ENCODE measurements at regions not wholly inside any gene's neighbourhood (a gene's known extent, or its start where the extent isn't known, plus 50 kb on each side); places are given as distances from the start of the nearest gene placed in this dataset.

GRCh38 chr6:26249707-26249956 lies 115.4 kb upstream of the BTN3A2 start:
- FAIRE-seq = no peak
- Histone ChIP-seq H3K4me2 (peak overlapping the region; percentile 57), H3K4me1 (no peaks in the 10 kb centered on the region), H3K4me3 (peak overlapping the region; percentile 49), H3K27ac (peak overlapping the region; percentile 84 to 91), H3K9me3 (no peaks in the 10 kb centered on the region)
- WGBS (ENCODE audit: missing lambda C conversion rate) = 30% methylated on average over 13 of the region's 13 CpGs
- ATAC-seq = peak; percentile 77
- POLR2A ChIA-PET = interaction anchor here (1.0 to 2.7 kb wide), 9 partner anchors 11 to 91 kb away, joined by 4 to 33 read pairs (median 8); a partner anchor contains a TSS
- CTCF ChIA-PET = interaction anchor here (0.6 to 2.1 kb wide), 8 partner anchors 12 to 114 kb away, joined by 3 to 8 read pairs (median 4); a partner anchor contains a TSS
- TF ChIP-seq BHLHE40 (IDR thresholded peaks at IDR 0.05; ENCODE audit: low read depth, low read length) (no peak), ZFP36 (IDR thresholded peaks at IDR 0.05; ENCODE audit: borderline replicate concordance, partially characterized antibody) (no peak), TP53 (CRISPR knock-in tag; IDR thresholded peaks at IDR 0.05) (no peak), TFCP2L1 (CRISPR knock-in tag; IDR thresholded peaks at IDR 0.05) (no peak), SMC3 (IDR thresholded peaks at IDR 0.05) (no peak), FOSL2 (IDR thresholded peaks at IDR 0.05) (no peak), FOSL2 (CRISPR knock-in tag; IDR thresholded peaks at IDR 0.05) (no peak)
- DNase-seq (ENCODE audit: low read depth in 1 of 2, low spot score in 1 of 2) = no peak

- Histone ChIP-seq H3K4me3 (peak overlapping the region; percentile 49), H3K9me3 (no peaks in the 10 kb centered on the region), H3K4me2 (peak overlapping the region; percentile 57), H3K4me1 (no peaks in the 10 kb centered on the region), H3K27ac (peak overlapping the region; percentile 84 to 91)
- ChIA-PET POLR2A (interaction anchor here (1.0 to 2.7 kb wide), 9 partner anchors 11 to 92 kb away, joined by 4 to 33 read pairs (median 8); a partner anchor contains a TSS), CTCF (interaction anchor here (0.7 to 2.5 kb wide), 11 partner anchors 11 to 74 kb away, joined by 3 to 9 read pairs (median 4); a partner anchor contains a TSS)
- no peak for TF ChIP-seq GATA3 (IDR thresholded peaks at IDR 0.05; ENCODE audit: borderline replicate concordance)
- TF ChIP-seq E2F6 (IDR thresholded peaks at IDR 0.05; ENCODE audit: borderline replicate concordance, low read depth) = peak; percentile 30; the same call in 1 of the 2 replicates
- no peak for TF ChIP-seq HOXB5 (CRISPR knock-in tag; IDR thresholded peaks at IDR 0.05)
- no peak for TF ChIP-seq ZNF302 (CRISPR knock-in tag; IDR thresholded peaks at IDR 0.05)
- TF ChIP-seq SMC3 (IDR thresholded peaks at IDR 0.05) = no peak
- no peak for TF ChIP-seq KDM1A (IDR thresholded peaks at IDR 0.05; ENCODE audit: low read depth)
- peak; percentile 67; the same call in 1 of the 3 replicates for TF ChIP-seq BCL3 (IDR thresholded peaks at IDR 0.05)
- peak; percentile 63 for TF ChIP-seq POLR2A (IDR thresholded peaks at IDR 0.05; ENCODE audit: low read length)
- no peak for TF ChIP-seq TP53 (CRISPR knock-in tag; IDR thresholded peaks at IDR 0.05)
- no peak for TF ChIP-seq PHF8 (IDR thresholded peaks at IDR 0.05; ENCODE audit: borderline replicate concordance, low read depth)
- peak; percentile 63; a peak in 1 of 5 replicates for TF ChIP-seq JUN (IDR thresholded peaks at IDR 0.05)
- TF ChIP-seq BHLHE40 (IDR thresholded peaks at IDR 0.05; ENCODE audit: low read depth, low read length) = no peak
- TF ChIP-seq HES2 (IDR thresholded peaks at IDR 0.05) = no peak
- TF ChIP-seq MAX (IDR thresholded peaks at IDR 0.05) = peak; percentile 41
- TF ChIP-seq KDM5A (IDR thresholded peaks at IDR 0.05) = no peak
- TF ChIP-seq HOXA7 (CRISPR knock-in tag; IDR thresholded peaks at IDR 0.05) = no peak
- no peak for TF ChIP-seq POLR2AphosphoS2 (conservative IDR thresholded peaks at IDR 0.05; ENCODE audit: low read length)
- TF ChIP-seq EP300 (IDR thresholded peaks at IDR 0.05) = no peak
- no peak for TF ChIP-seq ZC3H11A (IDR thresholded peaks at IDR 0.05)
- TF ChIP-seq MAZ (IDR thresholded peaks at IDR 0.05; ENCODE audit: borderline replicate concordance, low read depth, low read length) = no peak
- TF ChIP-seq MYC (IDR thresholded peaks at IDR 0.05; ENCODE audit: borderline replicate concordance, low read length) = no peak
- no peak for TF ChIP-seq HEYL (CRISPR knock-in tag; IDR thresholded peaks at IDR 0.05)
- no peak for TF ChIP-seq CBX8 (IDR thresholded peaks at IDR 0.05)
- FAIRE-seq = no peak
- peak; percentile 91 to 95 for ATAC-seq
- DNase-seq (ENCODE audit: low read depth in 1 of 2, low spot score in 1 of 2) = peak in 1 of 2 experiments; percentile 82
- 51% methylated on average over 23 of the region's 43 CpGs for WGBS (ENCODE audit: missing lambda C conversion rate)
Observed at GRCh38 chr6:26249957-26250697, 114.9 kb upstream of the BTN3A2 start.

Measured in A549 (cell line).